NB4 (cell line): ENCODE measurements at regions not wholly inside any gene's neighbourhood (a gene's known extent, or its start where the extent isn't known, plus 50 kb on each side); places are given as distances from the start of the nearest gene placed in this dataset.

Experiments used
- DNase-seq: peaks from one replicate; pipeline ENCODE4 v3.0.0; 2010; ENCODE audit warnings: low read depth
- H3K4me3 ChIP-seq: one replicate; pipeline ENCODE4 v1.5.1; 2011; ENCODE audit warnings: mild to moderate bottlenecking, low read depth, low read length, moderate library complexity
- CTCF ChIP-seq: IDR thresholded peaks from one replicate; pipeline ENCODE4 v1.5.1; 2012; ENCODE audit warnings: low read depth, low read length
- MAX ChIP-seq: IDR thresholded peaks from 2 replicates; pipeline ENCODE4 v1.6.1; 2011; ENCODE audit warnings: low read depth, low read length
- MYC ChIP-seq: IDR thresholded peaks from 2 replicates; pipeline ENCODE4 v1.6.1; 2011; ENCODE audit warnings: low read depth, low read length
- POLR2A ChIP-seq: IDR thresholded peaks from 2 replicates; pipeline ENCODE4 v1.6.1; 2011; ENCODE audit warnings: mild to moderate bottlenecking; ENCODE audit not compliant: insufficient read length; ENCODE audit errors: extremely low read depth

GRCh38 chr14:40936861-40937260, 669.8 kb upstream of the LRFN5 start:
- TF ChIP-seq MYC (no peak), MAX (no peak)
- no peak overlapping the region for H3K4me3 ChIP-seq
- DNase-seq = no peak

GRCh38 chr14:40920380-40920779, 686.3 kb upstream of the LRFN5 start:
- DNase-seq = no peak
- no peak overlapping the region for H3K4me3 ChIP-seq
- TF ChIP-seq MYC (no peak), CTCF (no peak), MAX (no peak), POLR2A (no peak)

- TF ChIP-seq CTCF (no peak), POLR2A (no peak), MAX (no peak), MYC (no peak)
- no peak for DNase-seq
These were observed 695.5 kb upstream of the LRFN5 start for GRCh38 chr14:40911141-40911540.

GRCh38 chr14:40909906-40910305, 696.8 kb upstream of the LRFN5 start:
- no peak overlapping the region for H3K4me3 ChIP-seq
- TF ChIP-seq MAX = no peak
- TF ChIP-seq MYC = no peak
- TF ChIP-seq CTCF = no peak
- TF ChIP-seq POLR2A = no peak
- DNase-seq = no peak

More at GRCh38 chr14:40911141-40911540, 695.5 kb upstream of the LRFN5 start:
- no peak overlapping the region for H3K4me3 ChIP-seq

- no peak overlapping the region for H3K4me3 ChIP-seq
- TF ChIP-seq MYC (no peak), MAX (no peak), CTCF (no peak), POLR2A (no peak)
- no peak for DNase-seq
These were observed 703.0 kb upstream of the LRFN5 start for GRCh38 chr14:40903709-40904108.

- TF ChIP-seq CTCF (no peak), MYC (no peak), MAX (no peak), POLR2A (no peak)
- no peak for DNase-seq
- H3K4me3 ChIP-seq = no peak overlapping the region
These were observed 707.2 kb upstream of the LRFN5 start for GRCh38 chr14:40899435-40899834.
